ENCODE measurements at regions not wholly inside any gene's neighbourhood (a gene's known extent, or its start where the extent isn't known, plus 50 kb on each side); places are given as distances from the start of the nearest gene placed in this dataset.

DNA sequence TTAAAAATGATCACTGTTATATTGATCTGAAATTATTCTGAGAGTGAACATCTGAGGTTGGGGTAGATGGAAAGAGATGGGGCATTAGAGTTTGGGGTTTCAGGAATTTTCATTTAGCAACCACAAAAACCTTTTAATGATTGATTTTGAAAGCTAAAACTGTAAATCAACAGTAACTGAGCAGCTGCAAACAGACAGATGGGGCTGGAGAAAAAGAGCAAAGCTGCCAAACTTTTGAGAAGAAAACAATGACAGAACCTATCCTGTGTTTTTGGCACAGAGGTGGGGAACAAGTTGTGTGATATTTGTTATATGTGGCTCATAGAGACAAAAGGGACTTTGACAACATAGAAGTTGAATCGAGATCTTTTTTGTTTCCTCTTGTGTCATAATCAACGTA, 415.8 kb upstream of the DSEL start:
- ATAC-seq (ENCODE audit: insufficient read depth, low FRiP score) (no peak), DNase-seq (no peak)
- Histone ChIP-seq H3K4me1 (ENCODE audit: control insufficient read depth in 5 of 5, insufficient read depth in 5 of 5, low read length in 5 of 5) (no peaks in the 10 kb centered on the region), H3K36me3 (ENCODE audit: control insufficient read depth in 4 of 4, insufficient read depth in 4 of 4, low read length in 4 of 4) (no peaks in the 10 kb centered on the region), H3K9ac (ENCODE audit: insufficient read depth in 1 of 2, low read length in 2 of 2) (no peak overlapping the region), H3K27me3 (ENCODE audit: control insufficient read depth in 3 of 3, insufficient read depth in 3 of 3, low read length in 2 of 3) (no peaks in the 10 kb centered on the region), H3K27ac (ENCODE audit: low read depth in 1 of 2, low read length in 1 of 2) (no peak overlapping the region), H3K4me3 (no peak overlapping the region), H3K9me3 (ENCODE audit: control insufficient read depth in 4 of 4, insufficient read depth in 3 of 4, low read length in 3 of 4) (no peaks in the 10 kb centered on the region)
- TF ChIP-seq, protein P1, sequence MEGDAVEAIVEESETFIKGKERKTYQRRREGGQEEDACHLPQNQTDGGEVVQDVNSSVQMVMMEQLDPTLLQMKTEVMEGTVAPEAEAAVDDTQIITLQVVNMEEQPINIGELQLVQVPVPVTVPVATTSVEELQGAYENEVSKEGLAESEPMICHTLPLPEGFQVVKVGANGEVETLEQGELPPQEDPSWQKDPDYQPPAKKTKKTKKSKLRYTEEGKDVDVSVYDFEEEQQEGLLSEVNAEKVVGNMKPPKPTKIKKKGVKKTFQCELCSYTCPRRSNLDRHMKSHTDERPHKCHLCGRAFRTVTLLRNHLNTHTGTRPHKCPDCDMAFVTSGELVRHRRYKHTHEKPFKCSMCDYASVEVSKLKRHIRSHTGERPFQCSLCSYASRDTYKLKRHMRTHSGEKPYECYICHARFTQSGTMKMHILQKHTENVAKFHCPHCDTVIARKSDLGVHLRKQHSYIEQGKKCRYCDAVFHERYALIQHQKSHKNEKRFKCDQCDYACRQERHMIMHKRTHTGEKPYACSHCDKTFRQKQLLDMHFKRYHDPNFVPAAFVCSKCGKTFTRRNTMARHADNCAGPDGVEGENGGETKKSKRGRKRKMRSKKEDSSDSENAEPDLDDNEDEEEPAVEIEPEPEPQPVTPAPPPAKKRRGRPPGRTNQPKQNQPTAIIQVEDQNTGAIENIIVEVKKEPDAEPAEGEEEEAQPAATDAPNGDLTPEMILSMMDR (IDR thresholded peaks at IDR 0.05; ENCODE audit: control extremely low read depth, extremely low read depth) = no peak
- 36 to 44% methylated on average over 2 of the region's 2 CpGs for WGBS, 2 donors

DNA sequence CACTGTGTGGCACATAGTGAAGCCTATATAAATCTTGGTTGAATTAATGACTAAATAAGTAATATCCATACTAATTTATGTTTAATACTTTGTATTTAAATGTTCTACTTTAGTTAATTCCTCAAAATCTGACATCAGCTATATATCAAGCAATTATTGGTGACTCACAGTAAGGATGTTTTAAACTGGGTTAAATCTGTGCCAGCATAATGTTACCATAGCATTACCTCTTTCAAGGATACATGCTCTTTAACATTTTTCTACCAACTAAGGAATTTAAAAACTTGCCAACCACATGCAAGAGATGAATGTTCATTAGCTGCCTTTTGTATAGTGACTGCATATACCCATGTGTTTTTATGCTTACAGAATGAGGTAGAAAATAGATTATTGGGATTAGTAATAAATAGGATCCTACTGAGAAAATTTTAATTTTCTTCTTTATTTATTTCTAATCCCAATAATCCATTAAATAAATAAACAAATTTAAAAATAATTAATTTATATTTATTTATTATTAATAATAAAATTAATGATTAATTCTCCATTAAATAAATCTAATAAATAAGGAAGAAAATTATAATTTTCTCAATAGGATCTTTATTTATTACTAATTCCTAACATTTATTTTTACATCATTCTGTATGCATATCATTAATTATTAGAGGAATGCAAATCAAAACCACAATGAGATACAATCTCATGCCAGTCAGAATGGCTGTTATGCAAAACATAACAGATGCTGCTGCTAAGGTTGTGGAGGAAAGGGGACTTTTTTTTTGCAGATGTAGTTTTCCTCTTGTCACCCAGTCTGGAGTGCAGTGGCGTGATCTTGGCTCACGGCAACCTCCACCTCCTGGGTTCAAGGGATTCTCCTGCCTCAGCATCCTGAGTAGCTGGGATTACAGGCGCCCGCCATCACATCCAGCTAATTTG, 410.7 kb upstream of the DSEL start:
- Histone ChIP-seq H3K9me3 (ENCODE audit: control insufficient read depth in 4 of 4, insufficient read depth in 3 of 4, low read length in 3 of 4) (no peaks in the 10 kb centered on the region), H3K27ac (ENCODE audit: low read depth in 1 of 2, low read length in 1 of 2) (no peak overlapping the region), H3K9ac (ENCODE audit: insufficient read depth in 1 of 2, low read length in 2 of 2) (no peak overlapping the region), H3K4me3 (no peak overlapping the region), H3K4me1 (ENCODE audit: control insufficient read depth in 5 of 5, insufficient read depth in 5 of 5, low read length in 5 of 5) (no peaks in the 10 kb centered on the region), H3K36me3 (ENCODE audit: control insufficient read depth in 4 of 4, insufficient read depth in 4 of 4, low read length in 4 of 4) (no peaks in the 10 kb centered on the region), H3K27me3 (ENCODE audit: control insufficient read depth in 3 of 3, insufficient read depth in 3 of 3, low read length in 2 of 3) (no peaks in the 10 kb centered on the region)
- no peak for DNase-seq
- WGBS, 2 donors = 90 to 94% methylated on average over 4 of the region's 4 CpGs
- TF ChIP-seq, protein P1 (IDR thresholded peaks at IDR 0.05; ENCODE audit: control extremely low read depth, extremely low read depth) = no peak
- ATAC-seq (ENCODE audit: insufficient read depth, low FRiP score) = no peak

DNA sequence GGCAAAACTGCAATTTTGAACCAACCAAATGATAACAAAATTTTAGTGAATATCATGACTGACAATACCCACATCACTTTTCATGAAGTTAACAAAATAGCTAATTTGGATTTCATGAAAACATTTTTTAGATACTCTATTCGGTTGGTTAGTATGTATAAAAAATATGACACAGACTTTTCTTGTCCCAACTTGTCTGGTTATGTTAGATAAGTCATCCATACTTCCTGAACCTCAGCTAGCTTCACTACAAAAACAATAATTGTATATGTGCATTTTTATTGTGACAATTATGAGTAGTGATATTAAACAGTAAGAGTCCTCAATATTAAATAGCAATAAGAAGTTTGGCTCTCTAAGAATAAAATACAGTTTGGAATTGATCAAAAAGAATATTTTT, 408.1 kb upstream of the DSEL start:
- DNase-seq (no peak), ATAC-seq (ENCODE audit: insufficient read depth, low FRiP score) (no peak)
- Histone ChIP-seq H3K27ac (ENCODE audit: low read depth in 1 of 2, low read length in 1 of 2) (no peak overlapping the region), H3K4me3 (no peak overlapping the region), H3K36me3 (ENCODE audit: control insufficient read depth in 4 of 4, insufficient read depth in 4 of 4, low read length in 4 of 4) (no peaks in the 10 kb centered on the region), H3K27me3 (ENCODE audit: control insufficient read depth in 3 of 3, insufficient read depth in 3 of 3, low read length in 2 of 3) (no peaks in the 10 kb centered on the region), H3K4me1 (ENCODE audit: control insufficient read depth in 5 of 5, insufficient read depth in 5 of 5, low read length in 5 of 5) (no peaks in the 10 kb centered on the region), H3K9ac (ENCODE audit: insufficient read depth in 1 of 2, low read length in 2 of 2) (no peak overlapping the region), H3K9me3 (ENCODE audit: control insufficient read depth in 4 of 4, insufficient read depth in 3 of 4, low read length in 3 of 4) (no peaks in the 10 kb centered on the region)
- TF ChIP-seq, protein P1 (IDR thresholded peaks at IDR 0.05; ENCODE audit: control extremely low read depth, extremely low read depth) = no peak
- 72 to 78% methylated on average over 1 of the region's 1 CpG for WGBS, 2 donors

Measured in lung (tissue), 11 donors.